ENCODE measurements at regions not wholly inside any gene's neighbourhood (a gene's known extent, or its start where the extent isn't known, plus 50 kb on each side); places are given as distances from the start of the nearest gene placed in this dataset.
"Not testable (repeated sequence)": the region's sequence is repeated elsewhere in the genome, so short reads cannot be mapped to it uniquely, and the experiment has no call there.

GRCh38 chr4:126513596-126513995 lies 1119.2 kb upstream of the INTU start:
- H3K27ac Mint-ChIP-seq: no peak overlapping the region
- no peaks in the 10 kb centered on the region for H3K27me3 Mint-ChIP-seq (ENCODE audit: low read depth)
- ATAC-seq (replicated peaks in 1 of 2) (no peak), DNase-seq (no peak)
- H3K4me3 Mint-ChIP-seq: no peak overlapping the region
- H3K4me1 Mint-ChIP-seq (ENCODE audit: low read depth): no peaks in the 10 kb centered on the region
- H3K36me3 Mint-ChIP-seq (ENCODE audit: insufficient read depth in 2 of 2): no peaks in the 10 kb centered on the region
- H3K9me3 Mint-ChIP-seq: peaks cover 0 to 7% of the 10 kb centered on the region in 2 donors

GRCh38 chr4:126520731-126521130 lies 1112.0 kb upstream of the INTU start:
- H3K9me3 Mint-ChIP-seq: peaks cover 2 to 9% of the 10 kb centered on the region in 2 donors
- no peak overlapping the region for H3K27ac Mint-ChIP-seq
- no peaks in the 10 kb centered on the region for H3K27me3 Mint-ChIP-seq (ENCODE audit: low read depth)
- H3K4me3 Mint-ChIP-seq: no peak overlapping the region
- no peak for DNase-seq
- no peaks in the 10 kb centered on the region for H3K4me1 Mint-ChIP-seq (ENCODE audit: low read depth)
- no peaks in the 10 kb centered on the region for H3K36me3 Mint-ChIP-seq (ENCODE audit: insufficient read depth in 2 of 2)
- ATAC-seq (replicated peaks in 1 of 2): no peak

- H3K27ac Mint-ChIP-seq; H3K4me1 Mint-ChIP-seq (ENCODE audit: low read depth); ATAC-seq (replicated peaks in 1 of 2); H3K4me3 Mint-ChIP-seq; H3K36me3 Mint-ChIP-seq (ENCODE audit: insufficient read depth in 2 of 2); H3K27me3 Mint-ChIP-seq (ENCODE audit: low read depth); DNase-seq: not testable (repeated sequence)
- H3K9me3 Mint-ChIP-seq: peaks cover 2 to 11% of the 10 kb centered on the region in 2 donors
Measured at GRCh38 chr4:126525400-126525799, 1107.4 kb upstream of the INTU start.

- no peaks in the 10 kb centered on the region for H3K4me1 Mint-ChIP-seq (ENCODE audit: low read depth)
- no peaks in the 10 kb centered on the region for H3K36me3 Mint-ChIP-seq (ENCODE audit: insufficient read depth in 2 of 2)
- H3K27me3 Mint-ChIP-seq (ENCODE audit: low read depth): no peaks in the 10 kb centered on the region
- no peak for ATAC-seq (replicated peaks in 1 of 2)
- no peak for DNase-seq
- H3K9me3 Mint-ChIP-seq: peaks cover 2 to 11% of the 10 kb centered on the region in 2 donors
- H3K4me3 Mint-ChIP-seq: no peak overlapping the region
- no peak overlapping the region for H3K27ac Mint-ChIP-seq
Measured at GRCh38 chr4:126526335-126526734, 1106.4 kb upstream of the INTU start.

GRCh38 chr4:126529997-126530396 lies 1102.8 kb upstream of the INTU start:
- Mint-ChIP-seq H3K4me3 (no peak overlapping the region), H3K36me3 (ENCODE audit: insufficient read depth in 2 of 2) (no peaks in the 10 kb centered on the region), H3K9me3 (peaks cover 2 to 9% of the 10 kb centered on the region in 2 donors), H3K27me3 (ENCODE audit: low read depth) (no peaks in the 10 kb centered on the region), H3K4me1 (ENCODE audit: low read depth) (no peaks in the 10 kb centered on the region), H3K27ac (no peak overlapping the region)
- no peak for ATAC-seq (replicated peaks in 1 of 2)
- no peak for DNase-seq

- H3K36me3 Mint-ChIP-seq (ENCODE audit: insufficient read depth in 2 of 2): no peaks in the 10 kb centered on the region
- no peaks in the 10 kb centered on the region for H3K4me1 Mint-ChIP-seq (ENCODE audit: low read depth)
- DNase-seq (no peak), ATAC-seq (replicated peaks in 1 of 2) (no peak)
- no peak overlapping the region for H3K4me3 Mint-ChIP-seq
- H3K27ac Mint-ChIP-seq: no peak overlapping the region
- H3K9me3 Mint-ChIP-seq: peaks cover 0 to 9% of the 10 kb centered on the region in 2 donors
- H3K27me3 Mint-ChIP-seq (ENCODE audit: low read depth): no peaks in the 10 kb centered on the region
Measured at GRCh38 chr4:126530996-126531585, 1101.7 kb upstream of the INTU start.

GRCh38 chr4:126532527-126532926 lies 1100.2 kb upstream of the INTU start:
- ATAC-seq (replicated peaks in 1 of 2) (no peak), DNase-seq (no peak)
- H3K27me3 Mint-ChIP-seq (ENCODE audit: low read depth): no peaks in the 10 kb centered on the region
- H3K9me3 Mint-ChIP-seq: peaks cover 0 to 7% of the 10 kb centered on the region in 2 donors
- no peak overlapping the region for H3K4me3 Mint-ChIP-seq
- no peak overlapping the region for H3K27ac Mint-ChIP-seq
- no peaks in the 10 kb centered on the region for H3K36me3 Mint-ChIP-seq (ENCODE audit: insufficient read depth in 2 of 2)
- H3K4me1 Mint-ChIP-seq (ENCODE audit: low read depth): no peaks in the 10 kb centered on the region

- Mint-ChIP-seq H3K27me3 (ENCODE audit: low read depth) (no peaks in the 10 kb centered on the region), H3K36me3 (ENCODE audit: insufficient read depth in 2 of 2) (no peaks in the 10 kb centered on the region), H3K4me3 (no peak overlapping the region), H3K4me1 (ENCODE audit: low read depth) (no peaks in the 10 kb centered on the region), H3K9me3 (peaks cover 2 to 4% of the 10 kb centered on the region in 2 donors), H3K27ac (no peak overlapping the region)
- ATAC-seq (replicated peaks in 1 of 2) (no peak), DNase-seq (no peak)
Measured at GRCh38 chr4:126533146-126533805, 1099.5 kb upstream of the INTU start.

- H3K9me3 Mint-ChIP-seq: peaks cover 4 to 6% of the 10 kb centered on the region in 2 donors
- H3K36me3 Mint-ChIP-seq (ENCODE audit: insufficient read depth in 2 of 2): no peaks in the 10 kb centered on the region
- no peak for ATAC-seq (replicated peaks in 1 of 2)
- DNase-seq: no peak
- no peaks in the 10 kb centered on the region for H3K4me1 Mint-ChIP-seq (ENCODE audit: low read depth)
- no peak overlapping the region for H3K27ac Mint-ChIP-seq
- H3K27me3 Mint-ChIP-seq (ENCODE audit: low read depth): no peaks in the 10 kb centered on the region
- no peak overlapping the region for H3K4me3 Mint-ChIP-seq
Measured at GRCh38 chr4:126539771-126540170, 1093.0 kb upstream of the INTU start.

- DNase-seq (no peak), ATAC-seq (replicated peaks in 1 of 2) (no peak)
- Mint-ChIP-seq H3K4me3 (no peak overlapping the region), H3K9me3 (peaks cover 3 to 4% of the 10 kb centered on the region in 2 donors), H3K4me1 (ENCODE audit: low read depth) (no peaks in the 10 kb centered on the region), H3K27me3 (ENCODE audit: low read depth) (no peaks in the 10 kb centered on the region), H3K27ac (no peak overlapping the region), H3K36me3 (ENCODE audit: insufficient read depth in 2 of 2) (no peaks in the 10 kb centered on the region)
Measured at GRCh38 chr4:126541820-126542219, 1090.9 kb upstream of the INTU start.

GRCh38 chr4:126544276-126544675 lies 1088.5 kb upstream of the INTU start:
- Mint-ChIP-seq H3K27me3 (ENCODE audit: low read depth) (no peaks in the 10 kb centered on the region), H3K36me3 (ENCODE audit: insufficient read depth in 2 of 2) (no peaks in the 10 kb centered on the region), H3K4me1 (ENCODE audit: low read depth) (no peaks in the 10 kb centered on the region)

GRCh38 chr4:126546197-126546596 lies 1086.6 kb upstream of the INTU start:
- H3K27ac Mint-ChIP-seq; H3K36me3 Mint-ChIP-seq (ENCODE audit: insufficient read depth in 2 of 2); H3K4me1 Mint-ChIP-seq (ENCODE audit: low read depth); H3K4me3 Mint-ChIP-seq; H3K9me3 Mint-ChIP-seq; H3K27me3 Mint-ChIP-seq (ENCODE audit: low read depth); DNase-seq; ATAC-seq (replicated peaks in 1 of 2): not testable (repeated sequence)

More at GRCh38 chr4:126544276-126544675, 1088.5 kb upstream of the INTU start:
- DNase-seq (no peak), ATAC-seq (replicated peaks in 1 of 2) (no peak)
- no peak overlapping the region for H3K27ac Mint-ChIP-seq
- peaks cover 1 to 7% of the 10 kb centered on the region in 2 donors for H3K9me3 Mint-ChIP-seq
- H3K4me3 Mint-ChIP-seq: no peak overlapping the region

- H3K4me3 Mint-ChIP-seq: no peak overlapping the region
- H3K4me1 Mint-ChIP-seq (ENCODE audit: low read depth): no peaks in the 10 kb centered on the region
- no peaks in the 10 kb centered on the region for H3K27me3 Mint-ChIP-seq (ENCODE audit: low read depth)
- peaks cover 0 to 7% of the 10 kb centered on the region in 2 donors for H3K9me3 Mint-ChIP-seq
- no peaks in the 10 kb centered on the region for H3K36me3 Mint-ChIP-seq (ENCODE audit: insufficient read depth in 2 of 2)
- H3K27ac Mint-ChIP-seq: no peak overlapping the region
- no peak for DNase-seq
- no peak for ATAC-seq (replicated peaks in 1 of 2)
Measured at GRCh38 chr4:126547352-126547751, 1085.4 kb upstream of the INTU start.

- Mint-ChIP-seq H3K27ac (no peak overlapping the region), H3K4me1 (ENCODE audit: low read depth) (no peaks in the 10 kb centered on the region), H3K36me3 (ENCODE audit: insufficient read depth in 2 of 2) (no peaks in the 10 kb centered on the region), H3K4me3 (no peak overlapping the region), H3K27me3 (ENCODE audit: low read depth) (no peaks in the 10 kb centered on the region), H3K9me3 (peaks cover 0 to 4% of the 10 kb centered on the region in 2 donors)
- DNase-seq (no peak), ATAC-seq (replicated peaks in 1 of 2) (no peak)
Measured at GRCh38 chr4:126548890-126549289, 1083.9 kb upstream of the INTU start.

All from activated T-cell treated with anti-CD3 and anti-CD28 coated beads, Interleukin-2, amount 50 U/mL, for 72 hours (primary cell).